ENCODE measurements at regions not wholly inside any gene's neighbourhood (a gene's known extent, or its start where the extent isn't known, plus 50 kb on each side); places are given as distances from the start of the nearest gene placed in this dataset.

DNA sequence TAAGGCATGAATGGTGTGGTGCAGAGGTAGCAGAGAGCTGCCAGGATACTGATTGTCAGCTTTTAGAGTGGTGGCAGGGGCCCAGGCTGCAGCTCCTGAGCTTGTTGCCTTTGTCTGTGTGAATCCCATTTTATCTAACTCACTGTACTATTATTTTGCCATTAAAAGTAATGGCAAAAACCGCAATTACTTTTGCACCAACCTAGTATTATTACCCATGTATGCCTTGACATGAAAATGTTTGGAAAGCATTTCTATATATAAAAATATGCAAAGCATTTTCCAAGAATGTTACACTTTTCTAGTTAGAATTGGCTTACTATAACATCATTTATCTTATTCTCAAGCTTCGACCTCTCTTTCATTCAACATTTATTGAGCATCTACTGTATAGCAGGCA, 308.1 kb upstream of the MYOCD start (continued):
- TF ChIP-seq, protein P1, sequence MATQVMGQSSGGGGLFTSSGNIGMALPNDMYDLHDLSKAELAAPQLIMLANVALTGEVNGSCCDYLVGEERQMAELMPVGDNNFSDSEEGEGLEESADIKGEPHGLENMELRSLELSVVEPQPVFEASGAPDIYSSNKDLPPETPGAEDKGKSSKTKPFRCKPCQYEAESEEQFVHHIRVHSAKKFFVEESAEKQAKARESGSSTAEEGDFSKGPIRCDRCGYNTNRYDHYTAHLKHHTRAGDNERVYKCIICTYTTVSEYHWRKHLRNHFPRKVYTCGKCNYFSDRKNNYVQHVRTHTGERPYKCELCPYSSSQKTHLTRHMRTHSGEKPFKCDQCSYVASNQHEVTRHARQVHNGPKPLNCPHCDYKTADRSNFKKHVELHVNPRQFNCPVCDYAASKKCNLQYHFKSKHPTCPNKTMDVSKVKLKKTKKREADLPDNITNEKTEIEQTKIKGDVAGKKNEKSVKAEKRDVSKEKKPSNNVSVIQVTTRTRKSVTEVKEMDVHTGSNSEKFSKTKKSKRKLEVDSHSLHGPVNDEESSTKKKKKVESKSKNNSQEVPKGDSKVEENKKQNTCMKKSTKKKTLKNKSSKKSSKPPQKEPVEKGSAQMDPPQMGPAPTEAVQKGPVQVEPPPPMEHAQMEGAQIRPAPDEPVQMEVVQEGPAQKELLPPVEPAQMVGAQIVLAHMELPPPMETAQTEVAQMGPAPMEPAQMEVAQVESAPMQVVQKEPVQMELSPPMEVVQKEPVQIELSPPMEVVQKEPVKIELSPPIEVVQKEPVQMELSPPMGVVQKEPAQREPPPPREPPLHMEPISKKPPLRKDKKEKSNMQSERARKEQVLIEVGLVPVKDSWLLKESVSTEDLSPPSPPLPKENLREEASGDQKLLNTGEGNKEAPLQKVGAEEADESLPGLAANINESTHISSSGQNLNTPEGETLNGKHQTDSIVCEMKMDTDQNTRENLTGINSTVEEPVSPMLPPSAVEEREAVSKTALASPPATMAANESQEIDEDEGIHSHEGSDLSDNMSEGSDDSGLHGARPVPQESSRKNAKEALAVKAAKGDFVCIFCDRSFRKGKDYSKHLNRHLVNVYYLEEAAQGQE (IDR thresholded peaks at IDR 0.05; ENCODE audit: low read depth, low read length), result no peak

DNA sequence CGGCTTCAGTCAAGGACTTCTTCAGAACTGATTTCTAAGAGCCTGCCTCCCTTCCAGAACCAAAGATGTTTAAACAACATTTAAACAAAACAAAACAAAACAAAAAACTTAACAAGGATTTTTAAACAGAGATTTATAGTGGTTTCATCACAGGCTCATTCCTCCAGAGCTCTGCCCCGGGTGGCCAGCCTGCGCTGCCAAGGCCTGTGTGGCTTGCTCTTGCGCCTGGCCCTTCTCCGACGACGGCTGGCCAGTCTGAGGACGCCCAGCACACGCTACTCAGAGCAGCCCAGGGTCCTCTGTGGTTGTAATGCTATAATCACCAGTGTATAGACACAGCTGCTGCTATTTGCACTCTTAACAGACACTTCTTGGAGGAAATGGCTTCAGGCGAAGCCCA, 307.2 kb upstream of the MYOCD start:
- H3K4me2 ChIP-seq, result no peak overlapping the region
- H3F3A ChIP-seq (replicated peaks; ENCODE audit: insufficient read depth), result no peaks in the 10 kb centered on the region
- H3K27me3 ChIP-seq (ENCODE audit: insufficient read depth), result no peaks in the 10 kb centered on the region; the same call in 1 of the 2 replicates
- no peak overlapping the region for H3K9ac ChIP-seq
- TF ChIP-seq ELF1 (IDR thresholded peaks at IDR 0.05) (no peak), EZH2phosphoT487 (IDR thresholded peaks at IDR 0.05; ENCODE audit: borderline replicate concordance, low read depth) (no peak), JUND (IDR thresholded peaks at IDR 0.05) (no peak)
- TF ChIP-seq, protein P2, sequence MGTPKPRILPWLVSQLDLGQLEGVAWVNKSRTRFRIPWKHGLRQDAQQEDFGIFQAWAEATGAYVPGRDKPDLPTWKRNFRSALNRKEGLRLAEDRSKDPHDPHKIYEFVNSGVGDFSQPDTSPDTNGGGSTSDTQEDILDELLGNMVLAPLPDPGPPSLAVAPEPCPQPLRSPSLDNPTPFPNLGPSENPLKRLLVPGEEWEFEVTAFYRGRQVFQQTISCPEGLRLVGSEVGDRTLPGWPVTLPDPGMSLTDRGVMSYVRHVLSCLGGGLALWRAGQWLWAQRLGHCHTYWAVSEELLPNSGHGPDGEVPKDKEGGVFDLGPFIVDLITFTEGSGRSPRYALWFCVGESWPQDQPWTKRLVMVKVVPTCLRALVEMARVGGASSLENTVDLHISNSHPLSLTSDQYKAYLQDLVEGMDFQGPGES (IDR thresholded peaks at IDR 0.05; ENCODE audit: low read depth, low read length), result no peak
- TF ChIP-seq, protein P3, sequence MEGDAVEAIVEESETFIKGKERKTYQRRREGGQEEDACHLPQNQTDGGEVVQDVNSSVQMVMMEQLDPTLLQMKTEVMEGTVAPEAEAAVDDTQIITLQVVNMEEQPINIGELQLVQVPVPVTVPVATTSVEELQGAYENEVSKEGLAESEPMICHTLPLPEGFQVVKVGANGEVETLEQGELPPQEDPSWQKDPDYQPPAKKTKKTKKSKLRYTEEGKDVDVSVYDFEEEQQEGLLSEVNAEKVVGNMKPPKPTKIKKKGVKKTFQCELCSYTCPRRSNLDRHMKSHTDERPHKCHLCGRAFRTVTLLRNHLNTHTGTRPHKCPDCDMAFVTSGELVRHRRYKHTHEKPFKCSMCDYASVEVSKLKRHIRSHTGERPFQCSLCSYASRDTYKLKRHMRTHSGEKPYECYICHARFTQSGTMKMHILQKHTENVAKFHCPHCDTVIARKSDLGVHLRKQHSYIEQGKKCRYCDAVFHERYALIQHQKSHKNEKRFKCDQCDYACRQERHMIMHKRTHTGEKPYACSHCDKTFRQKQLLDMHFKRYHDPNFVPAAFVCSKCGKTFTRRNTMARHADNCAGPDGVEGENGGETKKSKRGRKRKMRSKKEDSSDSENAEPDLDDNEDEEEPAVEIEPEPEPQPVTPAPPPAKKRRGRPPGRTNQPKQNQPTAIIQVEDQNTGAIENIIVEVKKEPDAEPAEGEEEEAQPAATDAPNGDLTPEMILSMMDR (IDR thresholded peaks at IDR 0.05), result no peak
- ChIA-PET POLR2A (no interaction called here), CTCF (interaction anchor here (1.2 kb wide), 1 partner anchor 38 kb away, joined by 4 read pairs; no protein-coding TSS in a partner anchor)
- H3K79me2 ChIP-seq (ENCODE audit: insufficient read depth), result no peaks in the 10 kb centered on the region
- no peaks in the 10 kb centered on the region for H3K9me2 ChIP-seq
- H2AFZ ChIP-seq (ENCODE audit: low read depth), result no peak overlapping the region
- no peaks in the 10 kb centered on the region for H3K4me1 ChIP-seq (ENCODE audit: control insufficient read depth in 1 of 2, insufficient read depth in 2 of 2, low read depth in 1 of 2, low read length in 1 of 2)
- no peaks in the 10 kb centered on the region for H3K9me3 ChIP-seq
- H3K4me3 ChIP-seq (ENCODE audit: low read depth in 2 of 2, low read length in 1 of 2), result no peak overlapping the region
- WGBS (ENCODE audit: low lambda C conversion rate), result 28% methylated on average over 10 of the region's 10 CpGs
- H3K27ac ChIP-seq (ENCODE audit: low read depth in 2 of 2, low read length in 1 of 2), result no peak overlapping the region
- DNase-seq, result no peak
- H4K20me1 ChIP-seq (ENCODE audit: insufficient read depth), result no peaks in the 10 kb centered on the region
- no peaks in the 10 kb centered on the region for H3K36me3 ChIP-seq (replicated peaks in 1 of 2; ENCODE audit: control insufficient read depth in 1 of 2, insufficient read depth in 2 of 2, low read length in 1 of 2)

GRCh38 chr17:12362853-12363455, 302.7 kb upstream of the MYOCD start:
- no peaks in the 10 kb centered on the region for H3K36me3 ChIP-seq (replicated peaks in 1 of 2; ENCODE audit: control insufficient read depth in 1 of 2, insufficient read depth in 2 of 2, low read length in 1 of 2)
- no peak overlapping the region for H2AFZ ChIP-seq (ENCODE audit: low read depth)
- no peaks in the 10 kb centered on the region for H3K9me2 ChIP-seq
- ChIA-PET CTCF (interaction anchor here (0.8 to 1.0 kb wide), 2 partner anchors 9 to 33 kb away, joined by 3 to 4 read pairs; no protein-coding TSS in a partner anchor), POLR2A (no interaction called here)
- WGBS (ENCODE audit: low lambda C conversion rate), result 12% methylated on average over 5 of the region's 5 CpGs
- DNase-seq, result no peak
- no peak overlapping the region for H3K9ac ChIP-seq
- no peaks in the 10 kb centered on the region for H3F3A ChIP-seq (replicated peaks; ENCODE audit: insufficient read depth)
- no peaks in the 10 kb centered on the region for H3K4me1 ChIP-seq (ENCODE audit: control insufficient read depth in 1 of 2, insufficient read depth in 2 of 2, low read depth in 1 of 2, low read length in 1 of 2)
- H3K27ac ChIP-seq (ENCODE audit: low read depth in 2 of 2, low read length in 1 of 2), result no peak overlapping the region
- no peaks in the 10 kb centered on the region for H3K9me3 ChIP-seq
- H3K27me3 ChIP-seq (ENCODE audit: insufficient read depth), result no peaks in the 10 kb centered on the region; the same call in 1 of the 2 replicates
- H3K4me3 ChIP-seq (ENCODE audit: low read depth in 2 of 2, low read length in 1 of 2), result no peak overlapping the region
- no peaks in the 10 kb centered on the region for H4K20me1 ChIP-seq (ENCODE audit: insufficient read depth)
- no peaks in the 10 kb centered on the region for H3K79me2 ChIP-seq (ENCODE audit: insufficient read depth)
- no peak overlapping the region for H3K4me2 ChIP-seq
- TF ChIP-seq TEAD4 (IDR thresholded peaks at IDR 0.05; ENCODE audit: borderline replicate concordance, insufficient read depth) (no peak), FOSL2 (IDR thresholded peaks at IDR 0.05; ENCODE audit: borderline replicate concordance, low read depth) (no peak), POLR2AphosphoS5 (IDR thresholded peaks at IDR 0.05; ENCODE audit: low read depth, low read length) (no peak), PBX3 (IDR thresholded peaks at IDR 0.05) (no peak), NRF1 (IDR thresholded peaks at IDR 0.05; ENCODE audit: low read depth, low read length) (no peak), RAD21 (IDR thresholded peaks at IDR 0.05; ENCODE audit: low read length) (no peak), YY1 (IDR thresholded peaks at IDR 0.05; ENCODE audit: low read depth) (no peak), NFIC (IDR thresholded peaks at IDR 0.05; ENCODE audit: borderline replicate concordance) (no peak), GATA2 (CRISPR knock-in tag; IDR thresholded peaks at IDR 0.05) (no peak)
- TF ChIP-seq, protein P2 (IDR thresholded peaks at IDR 0.05; ENCODE audit: low read depth, low read length), result no peak

Measured in SK-N-SH (cell line).